ENCODE measurements at regions not wholly inside any gene's neighbourhood (a gene's known extent, or its start where the extent isn't known, plus 50 kb on each side); places are given as distances from the start of the nearest gene placed in this dataset.
"Not testable (repeated sequence)": the region's sequence is repeated elsewhere in the genome, so short reads cannot be mapped to it uniquely, and the experiment has no call there.

DNA sequence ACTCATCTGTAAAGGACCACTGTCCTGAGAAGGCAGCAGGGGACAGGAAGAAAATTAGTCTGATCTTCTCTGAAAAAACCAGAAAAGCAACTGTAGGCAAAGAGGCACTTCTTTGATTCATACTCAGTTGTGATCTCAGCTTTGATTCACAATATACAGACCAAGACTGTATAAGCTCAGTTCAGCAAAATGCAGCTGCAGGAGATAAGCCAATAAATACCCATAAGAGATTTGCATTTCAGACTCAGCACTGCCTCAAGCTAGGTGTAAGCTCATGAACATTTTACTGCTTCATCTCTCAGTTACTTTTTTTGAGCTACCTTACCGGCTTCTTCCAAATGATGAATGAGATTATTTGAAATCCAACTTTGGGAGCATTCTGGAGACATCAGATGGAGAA, 64.2 kb upstream of the LYZL1 start:
- intact Hi-C loops (cut with DNase I) = no loop called here
- TF ChIP-seq, protein P1, sequence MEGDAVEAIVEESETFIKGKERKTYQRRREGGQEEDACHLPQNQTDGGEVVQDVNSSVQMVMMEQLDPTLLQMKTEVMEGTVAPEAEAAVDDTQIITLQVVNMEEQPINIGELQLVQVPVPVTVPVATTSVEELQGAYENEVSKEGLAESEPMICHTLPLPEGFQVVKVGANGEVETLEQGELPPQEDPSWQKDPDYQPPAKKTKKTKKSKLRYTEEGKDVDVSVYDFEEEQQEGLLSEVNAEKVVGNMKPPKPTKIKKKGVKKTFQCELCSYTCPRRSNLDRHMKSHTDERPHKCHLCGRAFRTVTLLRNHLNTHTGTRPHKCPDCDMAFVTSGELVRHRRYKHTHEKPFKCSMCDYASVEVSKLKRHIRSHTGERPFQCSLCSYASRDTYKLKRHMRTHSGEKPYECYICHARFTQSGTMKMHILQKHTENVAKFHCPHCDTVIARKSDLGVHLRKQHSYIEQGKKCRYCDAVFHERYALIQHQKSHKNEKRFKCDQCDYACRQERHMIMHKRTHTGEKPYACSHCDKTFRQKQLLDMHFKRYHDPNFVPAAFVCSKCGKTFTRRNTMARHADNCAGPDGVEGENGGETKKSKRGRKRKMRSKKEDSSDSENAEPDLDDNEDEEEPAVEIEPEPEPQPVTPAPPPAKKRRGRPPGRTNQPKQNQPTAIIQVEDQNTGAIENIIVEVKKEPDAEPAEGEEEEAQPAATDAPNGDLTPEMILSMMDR (IDR thresholded peaks at IDR 0.05) = no peak

DNA sequence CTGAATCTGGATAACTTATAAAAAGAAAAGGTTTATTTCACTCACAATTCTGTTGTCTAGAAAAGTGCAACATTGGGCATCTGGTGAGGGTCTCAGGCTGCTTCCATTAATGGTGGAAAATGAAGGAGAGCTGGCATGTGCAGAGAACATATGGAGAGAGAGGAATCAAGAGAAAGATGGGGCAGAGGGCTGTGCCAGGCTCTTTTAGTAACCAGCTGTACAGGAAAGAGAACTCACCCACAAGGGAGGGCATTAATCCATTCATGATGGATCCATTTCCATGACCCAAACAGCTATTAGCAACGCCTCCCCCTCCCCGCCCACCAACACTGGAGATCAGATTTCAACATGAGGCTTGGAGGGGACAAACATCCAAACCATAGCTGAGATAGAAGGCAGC, 61.7 kb upstream of the LYZL1 start:
- DNase-seq (no peak), ATAC-seq (no peak)
- Histone ChIP-seq H3K9me3 (no peaks in the 10 kb centered on the region), H3K4me3 (no peak overlapping the region), H3K36me3 (no peaks in the 10 kb centered on the region), H3K27me3 (ENCODE audit: low read depth) (peaks cover 4% of the 10 kb centered on the region), H3K4me1 (no peaks in the 10 kb centered on the region), H3K27ac (no peak overlapping the region)
- intact Hi-C loops (cut with DNase I) = no loop called here
- TF ChIP-seq, protein P1 (IDR thresholded peaks at IDR 0.05) = no peak

More for the DNA sequence above, 64.2 kb upstream of the LYZL1 start:
- peaks cover 4% of the 10 kb centered on the region for H3K27me3 ChIP-seq (ENCODE audit: low read depth)
- no peak for DNase-seq
- no peaks in the 10 kb centered on the region for H3K4me1 ChIP-seq
- H3K4me3 ChIP-seq = no peak overlapping the region
- no peaks in the 10 kb centered on the region for H3K36me3 ChIP-seq
- H3K27ac ChIP-seq = no peak overlapping the region
- no peaks in the 10 kb centered on the region for H3K9me3 ChIP-seq
- ATAC-seq = no peak

DNA sequence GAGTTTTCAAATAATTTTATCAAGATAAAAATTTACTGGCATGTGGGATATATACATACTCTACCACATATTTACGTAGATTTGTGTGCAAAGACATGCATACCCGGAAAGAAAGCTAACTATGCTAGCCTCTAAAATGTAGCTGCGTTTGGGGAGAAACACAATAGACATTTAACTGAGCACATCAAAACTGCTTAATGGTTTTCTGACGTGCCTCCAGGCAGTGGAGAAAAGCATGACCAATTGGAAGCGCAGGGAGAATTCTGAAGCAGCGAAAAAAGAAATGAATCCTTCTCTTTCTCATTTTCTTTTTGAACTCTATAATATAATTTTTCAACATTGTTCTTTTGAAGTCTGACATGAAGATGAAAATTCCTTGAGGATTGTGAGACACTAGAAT, 60.3 kb upstream of the LYZL1 start:
- H3K9me3 ChIP-seq = no peaks in the 10 kb centered on the region
- DNase-seq (no peak), ATAC-seq (no peak)
- H3K4me1 ChIP-seq = no peaks in the 10 kb centered on the region
- TF ChIP-seq, protein P1 (IDR thresholded peaks at IDR 0.05) = no peak
- intact Hi-C loops (cut with DNase I) = no loop called here
- peaks cover 4% of the 10 kb centered on the region for H3K27me3 ChIP-seq (ENCODE audit: low read depth)
- no peak overlapping the region for H3K27ac ChIP-seq
- no peaks in the 10 kb centered on the region for H3K36me3 ChIP-seq
- no peak overlapping the region for H3K4me3 ChIP-seq

DNA sequence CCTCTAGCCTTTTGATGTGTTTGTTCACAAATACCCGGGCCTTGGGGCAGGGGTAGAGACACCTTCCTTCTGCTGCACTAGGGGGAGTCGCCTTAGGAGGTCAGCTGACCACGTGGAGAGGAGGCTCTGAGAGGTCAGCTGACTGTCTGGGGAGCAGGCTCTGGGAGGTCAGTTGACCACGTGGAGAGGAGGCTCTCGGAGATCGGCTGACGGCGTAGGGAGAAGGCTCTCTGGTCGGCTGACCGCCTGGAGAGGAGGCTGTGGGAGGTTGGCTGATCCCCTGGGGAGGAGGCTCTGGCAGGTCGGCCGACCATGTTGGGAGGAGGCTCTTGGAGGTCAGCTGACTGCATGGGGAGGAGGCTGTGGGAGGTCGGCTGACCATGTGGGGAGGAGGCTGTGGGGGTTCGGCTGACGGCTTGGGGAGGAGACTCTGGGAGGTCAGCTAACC, 59.6 kb upstream of the LYZL1 start:
- intact Hi-C loops (cut with DNase I) = no loop called here

DNA sequence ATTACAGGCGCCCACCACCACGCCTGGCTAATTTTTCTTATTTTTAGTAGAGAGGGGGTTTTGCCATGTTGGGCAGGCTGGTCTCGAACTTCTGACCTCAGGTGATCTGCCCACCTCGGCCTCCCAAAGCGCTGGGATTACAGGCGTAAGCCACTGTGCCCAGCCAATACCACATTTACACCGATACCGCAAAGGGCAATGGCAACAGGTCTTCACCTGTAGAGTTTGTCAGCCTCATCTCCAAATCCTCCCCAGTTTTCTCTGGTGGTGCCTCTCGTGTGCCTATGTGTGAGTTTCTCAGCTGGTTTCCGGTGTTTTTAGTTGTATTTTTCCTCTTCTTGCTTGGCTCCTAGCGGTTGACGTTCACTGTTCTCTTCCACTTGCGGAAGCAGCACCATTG, 52.0 kb upstream of the LYZL1 start:
- H3K27ac ChIP-seq; H3K9me3 ChIP-seq; ATAC-seq; intact Hi-C loops (cut with DNase I); H3K4me3 ChIP-seq; DNase-seq; H3K36me3 ChIP-seq; H3K27me3 ChIP-seq (ENCODE audit: low read depth); H3K4me1 ChIP-seq: not testable (repeated sequence)

More for the DNA sequence above, 59.6 kb upstream of the LYZL1 start:
- H3K9me3 ChIP-seq = no peaks in the 10 kb centered on the region
- H3K27ac ChIP-seq = no peak overlapping the region
- ATAC-seq (no peak), DNase-seq (no peak)
- TF ChIP-seq, protein P1 (IDR thresholded peaks at IDR 0.05) = no peak
- H3K27me3 ChIP-seq (ENCODE audit: low read depth) = peaks cover 4% of the 10 kb centered on the region
- no peaks in the 10 kb centered on the region for H3K36me3 ChIP-seq
- H3K4me3 ChIP-seq = no peak overlapping the region
- no peaks in the 10 kb centered on the region for H3K4me1 ChIP-seq

DNA sequence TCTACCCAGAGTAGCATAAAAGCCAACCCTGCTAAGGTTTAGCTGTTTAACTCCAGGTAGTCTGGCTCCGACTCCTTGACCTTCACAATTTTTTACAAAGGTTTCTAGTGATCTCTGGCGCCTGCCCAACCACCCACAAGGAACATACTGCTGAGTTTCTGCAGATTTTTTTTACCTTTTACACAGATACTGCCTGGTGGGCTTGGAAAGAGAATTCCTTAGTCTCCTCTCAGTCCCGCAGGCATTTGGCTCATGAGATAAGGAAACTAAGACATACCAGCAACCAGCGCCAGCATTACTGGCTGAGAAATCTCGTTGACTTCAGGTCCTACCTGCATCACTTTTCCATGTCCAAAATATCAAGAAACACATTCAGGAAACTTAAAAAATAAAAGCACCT, 51.1 kb upstream of the LYZL1 start:
- Histone ChIP-seq H3K4me1 (no peaks in the 10 kb centered on the region), H3K27ac (no peak overlapping the region), H3K27me3 (ENCODE audit: low read depth) (no peaks in the 10 kb centered on the region), H3K9me3 (no peaks in the 10 kb centered on the region), H3K36me3 (no peaks in the 10 kb centered on the region), H3K4me3 (no peak overlapping the region)
- DNase-seq = no peak
- intact Hi-C loops (cut with DNase I) = no loop called here
- ATAC-seq = no peak
- TF ChIP-seq, protein P1 (IDR thresholded peaks at IDR 0.05) = no peak
